Stomach (tissue), 8 donors: ENCODE measurements at regions not wholly inside any gene's neighbourhood (a gene's known extent, or its start where the extent isn't known, plus 50 kb on each side); places are given as distances from the start of the nearest gene placed in this dataset.

ENCODE experiments used
- DNase-seq, 2 donors: peaks; one replicate each; pipeline versions ENCODE4 v3.0.0 to v3.0.0-alpha.2; 2013 to 2019
- H3K27ac ChIP-seq, 5 donors: fragments of 200-600 bp in 4 of 5; sonication (generic) in 4 of 5; one replicate each; pipeline ENCODE4 v1.5.1; 2013 to 2019; ENCODE audit warnings: mild to moderate bottlenecking in 1 of 5, moderate library complexity in 1 of 5
- H3K27me3 ChIP-seq, 3 donors: fragments of 200-600 bp; sonication (generic); one replicate each; pipeline ENCODE4 v1.5.1; 2017 to 2019; ENCODE audit warnings: mixed run types in 1 of 3
- H3K36me3 ChIP-seq, 4 donors: fragments of 200-600 bp; sonication (generic); 1 replicate in 3 of 4; 2 replicates in 1 of 4; pipeline ENCODE4 v1.5.1; 2016 to 2019
- H3K4me1 ChIP-seq, 4 donors: fragments of 200-600 bp; sonication (generic); one replicate each; pipeline ENCODE4 v1.5.1; 2016 to 2019
- H3K4me3 ChIP-seq, 4 donors: fragments of 200-600 bp; sonication (generic) in 3 of 4; one replicate each; pipeline ENCODE4 v1.5.1; 2016 to 2019; ENCODE audit warnings: mild to moderate bottlenecking in 1 of 4
- H3K9me3 ChIP-seq, 4 donors: fragments of 200-600 bp; sonication (generic); one replicate each; pipeline ENCODE4 v1.5.1; 2016 to 2019
- CTCF ChIP-seq, 7 experiments: fragments of 450-650 bp in 4 of 7; fragments of 200-600 bp in 3 of 7; sonication (generic) in 3 of 7; IDR thresholded peaks; one replicate each; pipeline ENCODE4 v1.5.1; 2016 to 2019; ENCODE audit warnings: antibody characterized with exemption in 7 of 7, control low read depth in 2 of 7, mild to moderate bottlenecking in 1 of 7
- EP300 ChIP-seq: sonication (generic); formaldehyde crosslinking; IDR thresholded peaks from one replicate; pipeline ENCODE4 v1.6.1; 2017; ENCODE audit warnings: antibody characterized with exemption
- POLR2A ChIP-seq, 4 donors: fragments of 450-650 bp; IDR thresholded peaks; one replicate each; pipeline ENCODE4 v1.6.1; 2016; ENCODE audit warnings: antibody characterized with exemption in 4 of 4, control low read depth in 2 of 4, mild to moderate bottlenecking in 1 of 4, moderate library complexity in 1 of 4
- POLR2AphosphoS5 ChIP-seq, 3 donors: sonication (generic); formaldehyde crosslinking; IDR thresholded peaks; one replicate each; pipeline ENCODE4 v1.6.1; 2016; ENCODE audit warnings: antibody characterized with exemption in 3 of 3
- WGBS, 5 donors: extraction: QIAGEN DNeasy Blood & Tissue Kit in 3 of 5; methylation state at CpG; one replicate each; pipeline versions ENCODE4 v1.1.5 to v1.1.7; 2013 to 2018; 5-methylcytosine and 5-hydroxymethylcytosine counted together
- intact Hi-C: fragments of 100-400 bp; cut with DNase I; formaldehyde crosslinking; loops from one replicate; pipeline ENCODE4 v1.15.1; 2023; ENCODE audit warnings: low total_unique reads
- donor health status: healthy with polysubstance abuse.
- donor health status: Bipolar disorder and iron deficiency.
- donor health status: healthy.

DNA sequence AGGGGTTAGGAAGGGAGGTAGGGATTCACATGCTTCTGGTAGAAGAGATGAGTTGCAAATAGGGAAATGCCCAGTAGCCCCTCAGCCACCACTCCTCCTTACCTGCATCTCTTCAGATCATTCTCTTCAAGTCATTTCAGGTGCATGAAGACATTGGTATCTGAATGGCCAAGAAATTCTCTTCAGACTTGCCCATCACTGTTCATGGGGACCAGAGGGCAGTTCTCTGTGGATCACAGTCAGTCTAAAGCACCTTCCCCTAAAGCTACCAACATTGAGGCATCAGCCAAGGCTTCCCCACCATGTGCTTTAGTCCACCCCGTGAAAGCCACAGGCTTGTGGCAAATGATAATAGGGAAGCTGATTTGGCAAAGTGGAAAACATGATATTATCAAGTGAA is 319.4 kb upstream of the ZNF32 start:
- Histone ChIP-seq H3K4me3 (no peak overlapping the region), H3K27me3 (no peaks in the 10 kb centered on the region), H3K27ac (no peak overlapping the region), H3K36me3 (no peaks in the 10 kb centered on the region), H3K9me3 (no peaks in the 10 kb centered on the region), H3K4me1 (peaks cover 0 to 28% (median 9%) of the 10 kb centered on the region in 4 donors)
- WGBS, 5 donors = 60 to 88% (median 71%) methylated on average over 1 of the region's 1 CpG
- TF ChIP-seq POLR2AphosphoS5 (IDR thresholded peaks at IDR 0.05) = no peak
- TF ChIP-seq EP300 = no peak
- TF ChIP-seq POLR2A (IDR thresholded peaks at IDR 0.05) = no peak
- TF ChIP-seq CTCF (IDR thresholded peaks at IDR 0.05) = no peak
- intact Hi-C loops = no loop called here
- DNase-seq = no peak

DNA sequence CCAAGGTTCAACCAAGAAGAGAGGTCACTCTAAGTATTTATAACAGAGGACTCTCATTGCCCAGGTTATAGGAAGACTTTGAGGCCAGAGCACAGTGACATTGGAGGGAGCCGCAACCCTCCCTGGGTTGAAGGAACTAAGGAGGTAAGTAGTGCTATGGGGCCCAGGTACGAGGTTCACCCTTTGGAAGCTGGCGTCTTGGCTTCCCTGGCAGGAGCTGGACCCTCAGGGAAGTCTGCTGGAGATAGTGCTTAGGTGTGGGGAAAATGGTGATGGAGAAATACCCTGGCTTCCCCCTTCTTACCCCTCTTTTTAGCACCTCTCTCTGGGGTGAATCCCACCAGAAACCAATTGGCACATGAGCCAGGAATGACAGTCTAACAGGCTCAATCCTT is 317.9 kb upstream of the ZNF32 start:
- WGBS, 5 donors = 92 to 99% (median 95%) methylated on average over 3 of the region's 3 CpGs
- Histone ChIP-seq H3K4me1 (peaks cover 3 to 41% (median 17%) of the 10 kb centered on the region in 4 donors), H3K4me3 (no peak overlapping the region), H3K27ac (no peak overlapping the region), H3K9me3 (no peaks in the 10 kb centered on the region), H3K36me3 (no peaks in the 10 kb centered on the region), H3K27me3 (no peaks in the 10 kb centered on the region)
- DNase-seq = no peak
- TF ChIP-seq CTCF (IDR thresholded peaks at IDR 0.05) = no peak
- TF ChIP-seq EP300 = no peak
- TF ChIP-seq POLR2A (IDR thresholded peaks at IDR 0.05) = no peak
- TF ChIP-seq POLR2AphosphoS5 (IDR thresholded peaks at IDR 0.05) = no peak
- intact Hi-C loops = no loop called here

DNA sequence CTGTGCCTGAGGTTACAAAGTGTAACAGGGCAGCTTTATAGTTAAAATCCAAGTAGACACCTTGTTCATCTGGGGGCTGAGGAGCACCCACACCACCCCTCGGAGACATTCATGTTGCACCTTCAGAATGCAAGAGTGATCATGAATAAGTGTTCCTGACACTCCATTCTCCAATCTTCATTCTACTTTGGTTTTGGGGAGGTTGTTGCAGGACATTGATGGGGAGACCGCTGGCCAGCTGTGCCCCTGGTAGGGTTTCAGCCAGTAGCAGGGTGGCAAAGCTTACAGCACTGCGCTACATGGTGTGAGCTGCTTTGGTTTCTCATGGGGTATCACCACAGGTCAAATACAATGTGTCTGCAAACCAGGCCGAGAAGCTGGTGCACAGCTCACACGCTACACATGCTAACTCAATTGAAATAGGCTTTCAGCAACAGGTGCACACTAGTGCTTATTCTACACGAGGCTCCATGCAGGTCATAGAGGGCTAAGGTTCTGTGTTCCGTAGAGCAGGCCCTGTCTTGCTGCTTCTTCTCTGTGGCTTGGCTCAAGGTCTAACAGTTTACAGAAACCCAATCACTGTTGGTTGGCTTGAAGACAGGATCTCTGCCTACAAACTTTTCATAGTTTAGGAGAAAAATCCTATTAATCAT is 317.4 kb upstream of the ZNF32 start:
- Histone ChIP-seq H3K4me1 (peaks cover 3 to 44% (median 19%) of the 10 kb centered on the region in 4 donors), H3K27ac (peak overlapping the region in 2 of 5 donors; percentile 28 to 69), H3K36me3 (no peaks in the 10 kb centered on the region), H3K9me3 (no peaks in the 10 kb centered on the region), H3K27me3 (no peaks in the 10 kb centered on the region), H3K4me3 (no peak overlapping the region)
- DNase-seq = no peak
- 81 to 93% (median 87%) methylated on average over 7 of the region's 7 CpGs for WGBS, 5 donors
- intact Hi-C loops = no loop called here
- no peak for TF ChIP-seq POLR2AphosphoS5 (IDR thresholded peaks at IDR 0.05)
- no peak for TF ChIP-seq CTCF (IDR thresholded peaks at IDR 0.05)

DNA sequence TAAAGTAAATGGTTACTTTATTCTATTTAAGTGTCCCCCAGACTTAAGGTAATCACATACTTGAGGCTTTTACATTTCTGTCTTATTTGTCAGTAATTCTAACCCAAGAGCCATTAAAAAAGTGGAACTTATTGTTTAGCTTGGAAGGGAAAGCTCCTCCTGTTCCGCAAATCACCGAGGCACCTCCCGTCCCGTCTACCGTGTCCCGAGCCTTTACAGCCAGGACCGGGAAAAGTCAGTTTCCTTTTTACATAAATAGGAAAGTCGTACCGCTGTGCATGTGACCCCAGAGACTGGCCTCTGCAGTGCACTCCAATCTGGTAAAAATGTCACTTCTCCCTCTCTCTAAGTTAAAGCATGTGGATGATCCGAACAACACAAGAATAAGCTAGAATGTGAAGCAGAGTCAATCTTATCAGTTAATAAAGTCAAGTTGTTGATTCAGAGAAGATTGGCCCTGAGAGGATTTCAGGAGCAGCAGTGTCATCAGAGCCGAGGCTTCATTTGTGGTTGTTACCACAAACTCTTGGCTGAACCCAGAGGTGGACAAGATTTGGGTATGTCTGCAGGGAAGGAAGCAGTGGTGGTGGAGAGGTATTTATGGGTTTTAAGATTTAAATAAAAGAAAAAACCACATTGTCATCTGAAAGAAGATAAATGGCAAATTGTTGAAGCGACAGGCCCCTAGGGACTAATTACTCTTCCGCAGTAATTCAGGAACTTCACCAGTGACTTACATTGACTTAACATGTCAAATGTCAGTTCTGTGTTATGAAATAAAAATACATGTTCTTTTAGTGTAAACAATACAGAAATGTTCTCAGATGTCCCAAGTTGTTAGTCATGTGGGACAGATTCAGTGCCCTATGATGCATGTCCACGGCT is 316.6 kb upstream of the ZNF32 start:
- intact Hi-C loops = no loop called here
- H3K4me3 ChIP-seq = no peak overlapping the region
- H3K4me1 ChIP-seq = peaks cover 3 to 44% (median 19%) of the 10 kb centered on the region in 4 donors
- H3K36me3 ChIP-seq = no peaks in the 10 kb centered on the region
- H3K27me3 ChIP-seq = no peaks in the 10 kb centered on the region
- TF ChIP-seq POLR2A (IDR thresholded peaks at IDR 0.05) = no peak
- TF ChIP-seq POLR2AphosphoS5 (IDR thresholded peaks at IDR 0.05) = no peak
- no peak for TF ChIP-seq CTCF (IDR thresholded peaks at IDR 0.05)
- TF ChIP-seq EP300 = no peak
- no peaks in the 10 kb centered on the region for H3K9me3 ChIP-seq
- WGBS, 5 donors = 66 to 75% (median 72%) methylated on average over 14 of the region's 14 CpGs
- DNase-seq = no peak
- peak overlapping the region in 3 of 5 donors; percentile 26 to 69 (median 34) for H3K27ac ChIP-seq
